ENCODE measurements at regions not wholly inside any gene's neighbourhood (a gene's known extent, or its start where the extent isn't known, plus 50 kb on each side); places are given as distances from the start of the nearest gene placed in this dataset.

DNA sequence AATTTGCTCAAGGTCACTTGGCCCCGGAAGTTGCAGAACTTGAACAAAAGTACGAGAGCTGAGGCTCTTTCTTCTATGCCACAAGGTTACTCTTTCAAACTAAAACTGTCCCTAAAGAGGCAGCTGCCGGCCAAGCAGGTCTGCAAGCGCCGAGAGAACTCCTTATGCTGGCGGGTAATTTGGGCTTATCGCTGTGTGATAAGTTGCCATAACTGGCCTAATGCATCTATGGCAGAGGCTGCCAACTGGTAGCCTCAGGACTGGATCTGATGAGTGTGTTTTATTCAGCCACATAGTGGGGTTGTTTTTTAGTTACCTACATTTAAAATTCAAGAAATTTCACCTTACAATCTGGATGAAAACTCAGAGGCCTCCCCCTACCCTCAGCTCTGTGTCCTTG, 68.1 kb upstream of the SPOCK1 start:
- TF ChIP-seq, protein P1, sequence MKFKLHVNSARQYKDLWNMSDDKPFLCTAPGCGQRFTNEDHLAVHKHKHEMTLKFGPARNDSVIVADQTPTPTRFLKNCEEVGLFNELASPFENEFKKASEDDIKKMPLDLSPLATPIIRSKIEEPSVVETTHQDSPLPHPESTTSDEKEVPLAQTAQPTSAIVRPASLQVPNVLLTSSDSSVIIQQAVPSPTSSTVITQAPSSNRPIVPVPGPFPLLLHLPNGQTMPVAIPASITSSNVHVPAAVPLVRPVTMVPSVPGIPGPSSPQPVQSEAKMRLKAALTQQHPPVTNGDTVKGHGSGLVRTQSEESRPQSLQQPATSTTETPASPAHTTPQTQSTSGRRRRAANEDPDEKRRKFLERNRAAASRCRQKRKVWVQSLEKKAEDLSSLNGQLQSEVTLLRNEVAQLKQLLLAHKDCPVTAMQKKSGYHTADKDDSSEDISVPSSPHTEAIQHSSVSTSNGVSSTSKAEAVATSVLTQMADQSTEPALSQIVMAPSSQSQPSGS (CRISPR knock-in tag; IDR thresholded peaks at IDR 0.05): no peak
- no peak for TF ChIP-seq NONO (IDR thresholded peaks at IDR 0.05)
- no peak for TF ChIP-seq NONO (CRISPR knock-in tag; conservative IDR thresholded peaks at IDR 0.05)
- no peak for TF ChIP-seq ZSCAN30 (CRISPR knock-in tag; IDR thresholded peaks at IDR 0.05)
- no peak for TF ChIP-seq POGZ (CRISPR knock-in tag; IDR thresholded peaks at IDR 0.05)
- TF ChIP-seq, protein P2, sequence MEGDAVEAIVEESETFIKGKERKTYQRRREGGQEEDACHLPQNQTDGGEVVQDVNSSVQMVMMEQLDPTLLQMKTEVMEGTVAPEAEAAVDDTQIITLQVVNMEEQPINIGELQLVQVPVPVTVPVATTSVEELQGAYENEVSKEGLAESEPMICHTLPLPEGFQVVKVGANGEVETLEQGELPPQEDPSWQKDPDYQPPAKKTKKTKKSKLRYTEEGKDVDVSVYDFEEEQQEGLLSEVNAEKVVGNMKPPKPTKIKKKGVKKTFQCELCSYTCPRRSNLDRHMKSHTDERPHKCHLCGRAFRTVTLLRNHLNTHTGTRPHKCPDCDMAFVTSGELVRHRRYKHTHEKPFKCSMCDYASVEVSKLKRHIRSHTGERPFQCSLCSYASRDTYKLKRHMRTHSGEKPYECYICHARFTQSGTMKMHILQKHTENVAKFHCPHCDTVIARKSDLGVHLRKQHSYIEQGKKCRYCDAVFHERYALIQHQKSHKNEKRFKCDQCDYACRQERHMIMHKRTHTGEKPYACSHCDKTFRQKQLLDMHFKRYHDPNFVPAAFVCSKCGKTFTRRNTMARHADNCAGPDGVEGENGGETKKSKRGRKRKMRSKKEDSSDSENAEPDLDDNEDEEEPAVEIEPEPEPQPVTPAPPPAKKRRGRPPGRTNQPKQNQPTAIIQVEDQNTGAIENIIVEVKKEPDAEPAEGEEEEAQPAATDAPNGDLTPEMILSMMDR (CRISPR knock-in tag; IDR thresholded peaks at IDR 0.05): no peak
- no peak for TF ChIP-seq HDAC6 (IDR thresholded peaks at IDR 0.05; ENCODE audit: low read depth, low read length)
- no peak for TF ChIP-seq REST (IDR thresholded peaks at IDR 0.05; ENCODE audit: borderline replicate concordance in 1 of 2, low read depth in 1 of 2, low read length in 2 of 2)

Data from HepG2 (cell line).